Vagina (tissue), 2 donors: ENCODE measurements at regions not wholly inside any gene's neighbourhood (a gene's known extent, or its start where the extent isn't known, plus 50 kb on each side); places are given as distances from the start of the nearest gene placed in this dataset.

ENCODE experiments used
- DNase-seq, 2 donors: peaks; one replicate each; pipeline ENCODE4 v3.0.0-alpha.2; 2017; ENCODE audit errors: extremely low spot score in 2 of 2
- H3K27ac ChIP-seq: fragments of 200-600 bp; sonication (generic); one replicate; pipeline ENCODE4 v1.5.1; 2019
- H3K27me3 ChIP-seq: fragments of 200-600 bp; sonication (generic); one replicate; pipeline ENCODE4 v1.5.1; 2019
- H3K36me3 ChIP-seq, 2 donors: fragments of 200-600 bp; sonication (generic); one replicate each; pipeline ENCODE4 v1.5.1; 2017 to 2019
- H3K4me1 ChIP-seq: fragments of 200-600 bp; sonication (generic); one replicate; pipeline ENCODE4 v1.5.1; 2019
- H3K4me3 ChIP-seq, 2 donors: fragments of 200-600 bp; sonication (generic); 1 replicate in 1 of 2; 2 replicates in 1 of 2; pipeline ENCODE4 v1.5.1; 2016 to 2019
- H3K9me3 ChIP-seq: fragments of 200-600 bp; sonication (generic); one replicate; pipeline ENCODE4 v1.5.1; 2019
- POLR2A ChIP-seq, 2 donors: fragments of 450-650 bp; IDR thresholded peaks; one replicate each; pipeline ENCODE4 v1.6.1; 2017; ENCODE audit warnings: antibody characterized with exemption in 2 of 2, mild to moderate bottlenecking in 2 of 2, moderate library complexity in 2 of 2
- POLR2AphosphoS5 ChIP-seq, 2 donors: sonication (generic); formaldehyde crosslinking; IDR thresholded peaks; one replicate each; pipeline ENCODE4 v1.9.0; 2017; ENCODE audit warnings: antibody characterized with exemption in 2 of 2, mild to moderate bottlenecking in 2 of 2, low read depth in 1 of 2; ENCODE audit not compliant: insufficient read depth in 1 of 2
- intact Hi-C: fragments of 100-400 bp; cut with DNase I; formaldehyde crosslinking; loops from one replicate; pipeline ENCODE4 v1.15.1; 2023
- TF ChIP-seq, protein P1 (sequence below), 3 experiments: fragments of 450-650 bp in 2 of 3; fragments of 200-600 bp in 1 of 3; sonication (generic) in 1 of 3; IDR thresholded peaks; one replicate each; pipeline ENCODE4 v1.5.1; 2017 to 2019; ENCODE audit warnings: antibody characterized with exemption in 3 of 3, mild to moderate bottlenecking in 2 of 3, moderate library complexity in 2 of 3

DNA sequence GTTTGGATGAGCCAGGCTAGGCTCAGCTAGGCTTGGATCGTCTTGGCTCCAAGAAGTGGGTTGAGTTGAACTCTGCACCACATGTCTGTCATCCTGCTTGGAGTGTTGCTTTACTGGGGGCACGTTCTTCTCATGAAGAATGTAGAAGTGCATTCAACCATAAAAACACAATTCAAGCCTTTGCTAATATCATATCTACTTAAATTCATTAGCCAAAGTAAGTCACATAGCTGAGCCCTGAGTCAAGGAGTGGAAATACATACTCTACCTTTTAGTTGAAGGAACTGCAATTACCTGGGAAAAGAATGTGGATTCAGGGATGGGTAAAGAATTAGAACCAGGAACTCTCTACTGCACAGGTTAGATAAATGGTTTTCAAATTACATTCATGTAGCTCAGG is 360.4 kb upstream of the KCNH7 start:
- no peaks in the 10 kb centered on the region for H3K9me3 ChIP-seq
- no peak overlapping the region for H3K27ac ChIP-seq
- no peaks in the 10 kb centered on the region for H3K4me1 ChIP-seq
- DNase-seq, result no peak
- intact Hi-C loops, result no loop called here
- TF ChIP-seq POLR2A (IDR thresholded peaks at IDR 0.05) (no peak), POLR2AphosphoS5 (IDR thresholded peaks at IDR 0.05; ENCODE audit: insufficient read depth in 1 of 2, low read depth in 1 of 2) (no peak)
- TF ChIP-seq, protein P1, sequence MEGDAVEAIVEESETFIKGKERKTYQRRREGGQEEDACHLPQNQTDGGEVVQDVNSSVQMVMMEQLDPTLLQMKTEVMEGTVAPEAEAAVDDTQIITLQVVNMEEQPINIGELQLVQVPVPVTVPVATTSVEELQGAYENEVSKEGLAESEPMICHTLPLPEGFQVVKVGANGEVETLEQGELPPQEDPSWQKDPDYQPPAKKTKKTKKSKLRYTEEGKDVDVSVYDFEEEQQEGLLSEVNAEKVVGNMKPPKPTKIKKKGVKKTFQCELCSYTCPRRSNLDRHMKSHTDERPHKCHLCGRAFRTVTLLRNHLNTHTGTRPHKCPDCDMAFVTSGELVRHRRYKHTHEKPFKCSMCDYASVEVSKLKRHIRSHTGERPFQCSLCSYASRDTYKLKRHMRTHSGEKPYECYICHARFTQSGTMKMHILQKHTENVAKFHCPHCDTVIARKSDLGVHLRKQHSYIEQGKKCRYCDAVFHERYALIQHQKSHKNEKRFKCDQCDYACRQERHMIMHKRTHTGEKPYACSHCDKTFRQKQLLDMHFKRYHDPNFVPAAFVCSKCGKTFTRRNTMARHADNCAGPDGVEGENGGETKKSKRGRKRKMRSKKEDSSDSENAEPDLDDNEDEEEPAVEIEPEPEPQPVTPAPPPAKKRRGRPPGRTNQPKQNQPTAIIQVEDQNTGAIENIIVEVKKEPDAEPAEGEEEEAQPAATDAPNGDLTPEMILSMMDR (IDR thresholded peaks at IDR 0.05), result no peak
- H3K27me3 ChIP-seq, result no peaks in the 10 kb centered on the region
- H3K4me3 ChIP-seq, result no peak overlapping the region
- no peaks in the 10 kb centered on the region for H3K36me3 ChIP-seq

DNA sequence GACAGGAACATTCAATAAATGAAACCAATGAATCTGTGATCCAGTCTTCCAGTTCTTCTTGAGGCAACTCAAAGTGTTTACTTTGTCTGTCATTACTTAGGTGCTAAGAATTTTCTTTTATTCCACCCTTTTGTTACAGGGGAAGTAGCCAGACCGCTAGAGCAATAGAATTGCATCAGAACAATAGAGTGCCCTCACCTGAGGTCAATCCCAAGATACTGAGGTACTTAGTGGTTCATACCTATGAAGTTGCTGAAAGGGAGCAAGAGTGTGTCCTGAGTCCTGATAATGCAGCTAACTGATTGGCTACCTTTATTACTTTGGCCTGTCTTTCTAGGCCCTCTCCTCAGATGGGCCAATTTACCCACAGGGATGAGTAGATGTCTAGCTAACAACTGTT is 359.4 kb upstream of the KCNH7 start:
- Histone ChIP-seq H3K4me1 (no peaks in the 10 kb centered on the region), H3K27ac (no peak overlapping the region), H3K4me3 (no peak overlapping the region), H3K36me3 (no peaks in the 10 kb centered on the region), H3K27me3 (no peaks in the 10 kb centered on the region), H3K9me3 (no peaks in the 10 kb centered on the region)
- TF ChIP-seq POLR2AphosphoS5 (IDR thresholded peaks at IDR 0.05; ENCODE audit: insufficient read depth in 1 of 2, low read depth in 1 of 2), result no peak
- TF ChIP-seq POLR2A (IDR thresholded peaks at IDR 0.05), result no peak
- TF ChIP-seq, protein P1 (IDR thresholded peaks at IDR 0.05), result no peak
- DNase-seq, result no peak
- intact Hi-C loops, result no loop called here

DNA sequence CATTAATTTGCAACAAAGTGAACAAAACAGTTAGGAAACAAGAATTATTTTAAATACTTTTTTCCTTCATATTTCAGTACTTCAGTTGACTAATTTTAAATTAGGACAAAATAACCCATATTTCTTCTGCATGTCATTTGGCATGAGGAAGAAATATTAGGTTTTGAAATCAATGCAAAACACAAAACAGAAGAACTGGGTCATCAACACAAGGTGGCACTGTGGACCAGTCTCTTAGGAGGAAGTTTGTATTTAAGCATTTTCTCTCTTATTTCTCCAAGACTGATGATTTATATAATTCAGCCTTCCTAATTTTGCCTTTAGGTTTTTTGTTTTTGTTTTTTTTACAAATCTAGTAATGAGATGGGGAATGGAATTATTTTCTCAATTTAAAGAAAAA is 352.8 kb upstream of the KCNH7 start:
- no peak for DNase-seq
- intact Hi-C loops, result no loop called here
- Histone ChIP-seq H3K27me3 (no peaks in the 10 kb centered on the region), H3K27ac (no peak overlapping the region), H3K4me1 (no peaks in the 10 kb centered on the region), H3K4me3 (no peak overlapping the region), H3K9me3 (no peaks in the 10 kb centered on the region), H3K36me3 (no peaks in the 10 kb centered on the region)
- TF ChIP-seq POLR2AphosphoS5 (IDR thresholded peaks at IDR 0.05; ENCODE audit: insufficient read depth in 1 of 2, low read depth in 1 of 2), result no peak
- TF ChIP-seq, protein P1 (IDR thresholded peaks at IDR 0.05), result peak in 1 of 3 experiments; percentile 30

DNA sequence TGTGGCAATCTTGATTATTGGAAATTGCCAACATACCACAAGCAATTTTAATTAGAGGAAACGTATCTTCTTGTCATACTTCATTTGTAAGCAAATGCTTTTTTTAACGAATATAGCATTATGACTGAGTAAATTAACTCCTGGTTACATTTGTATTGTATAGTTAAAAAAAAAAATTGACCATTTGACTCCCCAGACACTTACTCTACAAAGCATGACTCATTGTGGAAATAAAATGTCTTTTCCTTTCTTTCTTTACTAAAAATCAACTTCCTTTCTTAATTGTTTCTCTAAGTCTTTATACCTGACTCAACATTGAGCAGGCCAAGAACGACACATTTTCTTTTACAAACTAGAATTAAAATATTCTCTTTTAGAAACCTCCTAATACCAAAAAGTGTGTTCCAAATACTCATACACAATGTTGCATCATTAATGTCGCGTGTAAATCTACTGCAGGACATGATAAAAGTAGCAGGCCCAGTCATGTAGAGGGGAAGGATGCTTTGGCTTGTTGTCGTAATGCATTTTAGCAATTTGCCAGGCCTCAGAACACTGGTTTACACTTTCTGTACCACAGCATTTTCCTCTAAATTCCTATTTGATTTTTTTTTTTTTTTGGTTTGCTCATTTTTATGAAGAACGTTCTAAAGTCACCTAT is 349.6 kb upstream of the KCNH7 start:
- intact Hi-C loops, result no loop called here
- Histone ChIP-seq H3K36me3 (no peaks in the 10 kb centered on the region), H3K27me3 (no peaks in the 10 kb centered on the region), H3K4me3 (no peak overlapping the region), H3K27ac (no peak overlapping the region), H3K9me3 (no peaks in the 10 kb centered on the region), H3K4me1 (no peaks in the 10 kb centered on the region)
- DNase-seq, result no peak
- TF ChIP-seq POLR2A (IDR thresholded peaks at IDR 0.05), result no peak
- TF ChIP-seq, protein P1 (IDR thresholded peaks at IDR 0.05), result no peak
- TF ChIP-seq POLR2AphosphoS5 (IDR thresholded peaks at IDR 0.05; ENCODE audit: insufficient read depth in 1 of 2, low read depth in 1 of 2), result no peak

DNA sequence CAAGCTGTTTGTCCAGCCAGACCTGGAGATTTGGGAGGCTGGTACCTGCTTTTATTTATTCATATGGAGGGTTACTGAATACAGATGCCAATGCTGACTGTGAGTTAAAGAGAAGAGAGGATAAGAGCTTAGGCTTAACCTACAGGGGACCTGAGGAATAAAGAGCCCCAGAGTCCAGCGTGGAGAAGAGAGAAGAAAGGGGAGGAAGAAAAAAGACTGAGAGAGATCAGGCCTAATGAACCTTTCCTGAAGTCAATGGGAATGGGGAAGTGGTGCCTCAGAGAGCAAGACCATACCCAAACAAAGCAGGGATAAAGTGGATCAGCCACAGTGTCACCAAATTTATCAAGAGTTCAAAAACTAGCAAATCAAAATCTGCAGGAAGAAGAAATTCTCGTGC is 348.6 kb upstream of the KCNH7 start:
- Histone ChIP-seq H3K27me3 (no peaks in the 10 kb centered on the region), H3K4me3 (no peak overlapping the region), H3K9me3 (no peaks in the 10 kb centered on the region), H3K36me3 (no peaks in the 10 kb centered on the region), H3K4me1 (no peaks in the 10 kb centered on the region), H3K27ac (no peak overlapping the region)
- DNase-seq, result no peak
- TF ChIP-seq, protein P1 (IDR thresholded peaks at IDR 0.05), result no peak
- TF ChIP-seq POLR2A (IDR thresholded peaks at IDR 0.05), result no peak
- TF ChIP-seq POLR2AphosphoS5 (IDR thresholded peaks at IDR 0.05; ENCODE audit: insufficient read depth in 1 of 2, low read depth in 1 of 2), result no peak
- intact Hi-C loops, result no loop called here
